ENCODE measurements at regions not wholly inside any gene's neighbourhood (a gene's known extent, or its start where the extent isn't known, plus 50 kb on each side); places are given as distances from the start of the nearest gene placed in this dataset.

GRCh38 chr2:65724336-65724735 lies 291.9 kb upstream of the SPRED2 start:
- TF ChIP-seq CTCF (conservative IDR thresholded peaks at IDR 0.05; ENCODE audit: low read depth, low read length) (no peak), EZH2 (IDR thresholded peaks at IDR 0.05; ENCODE audit: borderline replicate concordance, low read depth, low read length, poor library complexity, severe bottlenecking) (no peak)
